ENCODE measurements at regions not wholly inside any gene's neighbourhood (a gene's known extent, or its start where the extent isn't known, plus 50 kb on each side); places are given as distances from the start of the nearest gene placed in this dataset.

GRCh38 chr14:84129007-84129406 is 1400.9 kb upstream of the FLRT2 start:
- TF ChIP-seq, protein P1, sequence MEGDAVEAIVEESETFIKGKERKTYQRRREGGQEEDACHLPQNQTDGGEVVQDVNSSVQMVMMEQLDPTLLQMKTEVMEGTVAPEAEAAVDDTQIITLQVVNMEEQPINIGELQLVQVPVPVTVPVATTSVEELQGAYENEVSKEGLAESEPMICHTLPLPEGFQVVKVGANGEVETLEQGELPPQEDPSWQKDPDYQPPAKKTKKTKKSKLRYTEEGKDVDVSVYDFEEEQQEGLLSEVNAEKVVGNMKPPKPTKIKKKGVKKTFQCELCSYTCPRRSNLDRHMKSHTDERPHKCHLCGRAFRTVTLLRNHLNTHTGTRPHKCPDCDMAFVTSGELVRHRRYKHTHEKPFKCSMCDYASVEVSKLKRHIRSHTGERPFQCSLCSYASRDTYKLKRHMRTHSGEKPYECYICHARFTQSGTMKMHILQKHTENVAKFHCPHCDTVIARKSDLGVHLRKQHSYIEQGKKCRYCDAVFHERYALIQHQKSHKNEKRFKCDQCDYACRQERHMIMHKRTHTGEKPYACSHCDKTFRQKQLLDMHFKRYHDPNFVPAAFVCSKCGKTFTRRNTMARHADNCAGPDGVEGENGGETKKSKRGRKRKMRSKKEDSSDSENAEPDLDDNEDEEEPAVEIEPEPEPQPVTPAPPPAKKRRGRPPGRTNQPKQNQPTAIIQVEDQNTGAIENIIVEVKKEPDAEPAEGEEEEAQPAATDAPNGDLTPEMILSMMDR (IDR thresholded peaks at IDR 0.05): no peak
- no peak for TF ChIP-seq POLR2A (IDR thresholded peaks at IDR 0.05)
